HT-29 (cell line): ENCODE measurements at regions not wholly inside any gene's neighbourhood (a gene's known extent, or its start where the extent isn't known, plus 50 kb on each side); places are given as distances from the start of the nearest gene placed in this dataset.

Source experiments
- DNase-seq: peaks from one replicate; pipeline ENCODE4 v3.0.0-alpha.2; 2015; ENCODE audit warnings: low spot score

- DNase-seq: no peak
Measured at GRCh38 chr15:62940755-62941361, 101.7 kb upstream of the TPM1 start.

GRCh38 chr15:62941699-62942098 lies 100.8 kb upstream of the TPM1 start:
- no peak for DNase-seq

GRCh38 chr15:62942428-62942827 lies 100.1 kb upstream of the TPM1 start:
- DNase-seq: no peak

- DNase-seq: no peak
Measured at GRCh38 chr15:62945063-62945462, 97.5 kb upstream of the TPM1 start.

GRCh38 chr15:62945760-62946159 lies 96.8 kb upstream of the TPM1 start:
- no peak for DNase-seq

- DNase-seq: no peak
Measured at GRCh38 chr15:62946940-62947339, 95.6 kb upstream of the TPM1 start.

- DNase-seq: no peak
Measured at GRCh38 chr15:62950462-62950931, 92.0 kb upstream of the TPM1 start.

GRCh38 chr15:62951481-62951880 lies 91.1 kb upstream of the TPM1 start:
- DNase-seq: no peak

- no peak for DNase-seq
Measured at GRCh38 chr15:62953021-62953420, 89.5 kb upstream of the TPM1 start.

- DNase-seq: no peak
Measured at GRCh38 chr15:62953496-62954045, 89.0 kb upstream of the TPM1 start.

- no peak for DNase-seq
Measured at GRCh38 chr15:62957130-62957529, 85.4 kb upstream of the TPM1 start.

- no peak for DNase-seq
Measured at GRCh38 chr15:62958528-62959363, 83.8 kb upstream of the TPM1 start.

- no peak for DNase-seq
Measured at GRCh38 chr15:62961134-62961533, 81.4 kb upstream of the TPM1 start.

- DNase-seq: no peak
Measured at GRCh38 chr15:62962101-62962995, 80.2 kb upstream of the TPM1 start.

GRCh38 chr15:62964251-62964650 lies 78.3 kb upstream of the TPM1 start:
- DNase-seq: no peak

GRCh38 chr15:62966294-62967078 lies 76.1 kb upstream of the TPM1 start:
- DNase-seq: no peak

GRCh38 chr15:62968699-62969098 lies 73.8 kb upstream of the TPM1 start:
- DNase-seq: no peak

- no peak for DNase-seq
Measured at GRCh38 chr15:62969442-62970089, 73.0 kb upstream of the TPM1 start.

GRCh38 chr15:62972814-62973213 lies 69.7 kb upstream of the TPM1 start:
- no peak for DNase-seq

- DNase-seq: no peak
Measured at GRCh38 chr15:62975515-62975914, 67.0 kb upstream of the TPM1 start.
